ENCODE measurements at regions not wholly inside any gene's neighbourhood (a gene's known extent, or its start where the extent isn't known, plus 50 kb on each side); places are given as distances from the start of the nearest gene placed in this dataset.

GRCh38 chr18:49655266-49656072, 93.6 kb downstream of the LIPG start:
- Histone ChIP-seq H3K27me3 (ENCODE audit: insufficient read depth, low read length) (no peaks in the 10 kb centered on the region), H3K4me1 (ENCODE audit: insufficient read depth, low read length) (peaks cover 9% of the 10 kb centered on the region), H3K23me2 (ENCODE audit: insufficient read length, low read depth, low read length, poor library complexity, severe bottlenecking) (no peaks in the 10 kb centered on the region), H3K79me1 (ENCODE audit: insufficient read depth, low read depth, low read length, poor library complexity, severe bottlenecking) (no peaks in the 10 kb centered on the region), H3K27ac (ENCODE audit: insufficient read length, low read depth, low read length) (no peak overlapping the region), H3K23ac (ENCODE audit: insufficient read length, low read depth, low read length) (no peak overlapping the region), H3T11ph (ENCODE audit: low read length) (no peak overlapping the region), H3K9me3 (ENCODE audit: control insufficient read depth, low read depth, low read length) (no peaks in the 10 kb centered on the region), H2BK120ac (ENCODE audit: low read depth, low read length, poor library complexity, severe bottlenecking) (no peak overlapping the region), H3K56ac (ENCODE audit: insufficient read length, low read depth, low read length) (no peak overlapping the region), H3K4ac (ENCODE audit: low read depth, low read length) (no peak overlapping the region), H2BK20ac (ENCODE audit: low read depth, low read length, poor library complexity, severe bottlenecking) (no peak overlapping the region), H4K8ac (replicated peaks; ENCODE audit: insufficient read length, low read depth, low read length) (no peak overlapping the region), H4K20me1 (ENCODE audit: control insufficient read depth, insufficient read depth, insufficient read length) (no peaks in the 10 kb centered on the region), H2BK5ac (ENCODE audit: insufficient read length, low read length) (no peak overlapping the region), H2BK12ac (ENCODE audit: insufficient read length, low read depth, low read length) (no peak overlapping the region), H3K14ac (ENCODE audit: insufficient read depth, low read length) (no peak overlapping the region), H3K18ac (ENCODE audit: insufficient read length, low read depth, low read length) (no peak overlapping the region), H4K5ac (ENCODE audit: insufficient read length, low read depth, low read length) (no peak overlapping the region), H3K9ac (ENCODE audit: extremely low read depth, insufficient read length, low read length) (no peak overlapping the region), H2BK15ac (ENCODE audit: low read depth, low read length) (no peak overlapping the region), H3K79me2 (ENCODE audit: insufficient read depth, low read length) (no peaks in the 10 kb centered on the region), H4K91ac (ENCODE audit: insufficient read length, low read depth, low read length) (no peak overlapping the region), H2AK5ac (ENCODE audit: insufficient read length, low read length) (no peak overlapping the region), H2AFZ (ENCODE audit: low read length) (no peak overlapping the region), H3K4me2 (ENCODE audit: insufficient read depth, insufficient read length, low read length) (no peak overlapping the region)
- Mint-ChIP-seq H3K27ac (no peak overlapping the region), H3K36me3 (ENCODE audit: insufficient read depth in 1 of 3, low read depth in 3 of 3) (no peaks in the 10 kb centered on the region), H3K4me1 (peaks cover 25 to 36% of the 10 kb centered on the region in 2 experiments), H3K27me3 (ENCODE audit: low read depth) (no peaks in the 10 kb centered on the region; the same call in 1 of the 2 replicates), H3K9me3 (no peaks in the 10 kb centered on the region), H3K4me3 (no peak overlapping the region)
- WGBS (ENCODE audit: extremely low coverage, insufficient read length, low lambda C conversion rate): no CpG with 5 or more reads among the region's 13 CpGs
- TF ChIP-seq CTCF (conservative IDR thresholded peaks at IDR 0.05): no peak
- no peak for DNase-seq
